Hematopoietic multipotent progenitor cell treated with erythropoietin and hydrocortisone succinate and interleukin-3 and kit ligand, for 8 days (in vitro differentiated cells): ENCODE measurements at regions not wholly inside any gene's neighbourhood (a gene's known extent, or its start where the extent isn't known, plus 50 kb on each side); places are given as distances from the start of the nearest gene placed in this dataset.
"Not testable (repeated sequence)": the region's sequence is repeated elsewhere in the genome, so short reads cannot be mapped to it uniquely, and the experiment has no call there.

ENCODE experiments used
- DNase-seq: peaks from one replicate; pipeline ENCODE4 v3.0.0-alpha.2; 2015

GRCh38 chr3:184440151-184440550 is 60.3 kb downstream of the CHRD start:
- DNase-seq: no peak

GRCh38 chr3:184441202-184441900 is 61.5 kb downstream of the CHRD start:
- DNase-seq: no peak

- no peak for DNase-seq
Measured at GRCh38 chr3:184443364-184443763, 63.5 kb downstream of the CHRD start.

GRCh38 chr3:184443831-184444230 is 64.0 kb downstream of the CHRD start:
- DNase-seq: no peak

GRCh38 chr3:184448321-184449160 is 68.7 kb downstream of the CHRD start:
- DNase-seq: no peak

GRCh38 chr3:184449161-184449515 is 69.3 kb downstream of the CHRD start:
- no peak for DNase-seq

- no peak for DNase-seq
Measured at GRCh38 chr3:184450547-184450946, 70.7 kb downstream of the CHRD start.

- DNase-seq: no peak
Measured at GRCh38 chr3:184453296-184453695, 73.4 kb downstream of the CHRD start.

GRCh38 chr3:184455991-184456390 is 76.1 kb downstream of the CHRD start:
- DNase-seq: no peak

GRCh38 chr3:184456476-184456875 is 76.6 kb downstream of the CHRD start:
- DNase-seq: no peak

- DNase-seq: no peak
Measured at GRCh38 chr3:184457329-184457728, 77.5 kb downstream of the CHRD start.

GRCh38 chr3:184457784-184458377 is 78.0 kb downstream of the CHRD start:
- not testable (repeated sequence) for DNase-seq

GRCh38 chr3:184459355-184459754 is 79.5 kb downstream of the CHRD start:
- DNase-seq: no peak

GRCh38 chr3:184460276-184460675 is 80.4 kb downstream of the CHRD start:
- DNase-seq: no peak

GRCh38 chr3:184461219-184461618 is 81.4 kb downstream of the CHRD start:
- no peak for DNase-seq

- no peak for DNase-seq
Measured at GRCh38 chr3:184465883-184466412, 86.1 kb downstream of the CHRD start.

GRCh38 chr3:184466413-184466960 is 86.6 kb downstream of the CHRD start:
- DNase-seq: peak; percentile 80

- DNase-seq: no peak
Measured at GRCh38 chr3:184467171-184467570, 87.3 kb downstream of the CHRD start.

- DNase-seq: peak; percentile 24
Measured at GRCh38 chr3:184470551-184470950, 90.7 kb downstream of the CHRD start.

GRCh38 chr3:184471439-184471838 is 90.1 kb upstream of the EPHB3 start:
- no peak for DNase-seq

- DNase-seq: peak; percentile 87
Measured at GRCh38 chr3:184472723-184473428, 88.7 kb upstream of the EPHB3 start.

- no peak for DNase-seq
Measured at GRCh38 chr3:184474897-184475296, 86.7 kb upstream of the EPHB3 start.

- no peak for DNase-seq
Measured at GRCh38 chr3:184477940-184478339, 83.6 kb upstream of the EPHB3 start.
